IMR-90 (cell line): ENCODE measurements at regions not wholly inside any gene's neighbourhood (a gene's known extent, or its start where the extent isn't known, plus 50 kb on each side); places are given as distances from the start of the nearest gene placed in this dataset.

Experiments used
- ATAC-seq: fragments of 200-7000 bp; cut with Tn5 transposase; 2 replicates; pipeline ENCODE4 v1.9.1; 2020; ENCODE audit warnings: low read depth, mild to moderate bottlenecking, moderate library complexity
- BruUV-seq: library from RNA; stranded (reverse); fragments of 400-500 nt; replicated peaks from 2 replicates; lab custom pipeline; 2021; lab: Mats Ljungman, UMichigan
- CTCF ChIA-PET: fragments of 300-600 bp; formaldehyde crosslinking; extraction: SDS; loops from one replicate; lab custom pipeline; 2021; ENCODE audit warnings: antibody characterized with exemption; lab: Yijun Ruan, JAX
- POLR2A ChIA-PET: fragments of 300-600 bp; sonication (Branson Sonifier 250); formaldehyde crosslinking; loops from one replicate; lab custom pipeline; 2022; ENCODE audit warnings: antibody characterized with exemption; ENCODE audit not compliant: unreplicated experiment; lab: Charles Lee
- DNase-seq: peaks from one replicate; pipeline ENCODE4 v3.0.0; 2013
- H2AFZ ChIP-seq: replicated peaks from 2 replicates; pipeline ENCODE3; 2013; ENCODE audit warnings: low read length, mild to moderate bottlenecking; ENCODE audit not compliant: poor library complexity
- H2AK5ac ChIP-seq: 2 replicates; pipeline ENCODE4 v1.6.1; 2013; ENCODE audit warnings: low read depth, low read length, inconsistent platforms
- H2AK9ac ChIP-seq: replicated peaks from 2 replicates; pipeline ENCODE3; 2013; ENCODE audit warnings: mild to moderate bottlenecking, low read depth, low read length, moderate library complexity; ENCODE audit not compliant: poor library complexity
- H2BK120ac ChIP-seq: 2 replicates; pipeline ENCODE4 v1.6.1; 2013; ENCODE audit warnings: low read depth, low read length, inconsistent platforms
- H2BK15ac ChIP-seq: 3 replicates; pipeline ENCODE4 v1.6.1; 2013; ENCODE audit warnings: low read depth, low read length, inconsistent platforms
- H2BK20ac ChIP-seq: 2 replicates; pipeline ENCODE4 v1.6.1; 2013; ENCODE audit warnings: low read depth, mild to moderate bottlenecking, inconsistent platforms, low read length, moderate library complexity
- H2BK5ac ChIP-seq: 2 replicates; pipeline ENCODE4 v1.6.1; 2013; ENCODE audit warnings: mild to moderate bottlenecking, low read depth, low read length, inconsistent platforms; ENCODE audit not compliant: poor library complexity, severe bottlenecking
- H3K14ac ChIP-seq: replicated peaks from 2 replicates; pipeline ENCODE4 v1.6.1; 2013; ENCODE audit warnings: low read depth, low read length, inconsistent platforms
- H3K18ac ChIP-seq: 2 replicates; pipeline ENCODE4 v1.6.1; 2013; ENCODE audit warnings: low read depth, low read length, control low read depth
- H3K23ac ChIP-seq: 2 replicates; pipeline ENCODE4 v1.6.1; 2013; ENCODE audit warnings: low read depth, low read length, inconsistent platforms
- H3K27ac ChIP-seq: 2 replicates; pipeline ENCODE4 v1.5.1; 2013; ENCODE audit warnings: mild to moderate bottlenecking, control low read depth, low read length; ENCODE audit not compliant: insufficient read depth
- H3K27me3 ChIP-seq: 2 replicates; pipeline ENCODE4 v1.6.1; 2013; ENCODE audit warnings: low read length; ENCODE audit not compliant: control insufficient read depth, insufficient read depth
- H3K36me3 ChIP-seq: 2 replicates; pipeline ENCODE4 v1.6.1; 2013; ENCODE audit warnings: low read length, mixed read lengths; ENCODE audit not compliant: control insufficient read depth, insufficient read depth
- H3K4ac ChIP-seq: 2 replicates; pipeline ENCODE4 v1.6.1; 2013; ENCODE audit warnings: low read depth, low read length, inconsistent platforms
- H3K4me1 ChIP-seq: 2 replicates; pipeline ENCODE4 v1.6.1; 2013; ENCODE audit warnings: low read length, mixed read lengths; ENCODE audit not compliant: control insufficient read depth, insufficient read depth
- H3K4me2 ChIP-seq: 2 replicates; pipeline ENCODE4 v1.6.1; 2013; ENCODE audit warnings: low read depth, mild to moderate bottlenecking, control low read depth, low read length, moderate library complexity
- H3K4me3 ChIP-seq: 2 replicates; pipeline ENCODE4 v1.5.1; 2013; ENCODE audit warnings: low read depth, mild to moderate bottlenecking, control low read depth, low read length, moderate library complexity; ENCODE audit not compliant: insufficient read depth
- H3K56ac ChIP-seq: 2 replicates; pipeline ENCODE4 v1.6.1; 2013; ENCODE audit warnings: low read length, inconsistent platforms; ENCODE audit not compliant: insufficient read depth; ENCODE audit errors: extremely low read depth
- H3K79me1 ChIP-seq, 2 experiments: 2 replicates each; pipeline ENCODE4 v1.6.1; 2013; ENCODE audit warnings: low read length in 2 of 2, inconsistent platforms in 1 of 2, low read depth in 1 of 2
- H3K9ac ChIP-seq: 2 replicates; pipeline ENCODE4 v1.6.1; 2013; ENCODE audit warnings: low read depth, low read length, control low read depth
- H3K9me1 ChIP-seq: 2 replicates; pipeline ENCODE4 v1.6.1; 2013; ENCODE audit warnings: low read length, inconsistent platforms; ENCODE audit not compliant: insufficient read depth
- H3K9me3 ChIP-seq: 2 replicates; pipeline ENCODE4 v1.6.1; 2013; ENCODE audit warnings: low read length; ENCODE audit not compliant: control insufficient read depth, insufficient read depth
- H4K20me1 ChIP-seq: 2 replicates; pipeline ENCODE4 v1.6.1; 2013; ENCODE audit warnings: low read length, inconsistent platforms; ENCODE audit not compliant: insufficient read depth
- H4K5ac ChIP-seq: 2 replicates; pipeline ENCODE4 v1.6.1; 2013; ENCODE audit warnings: mild to moderate bottlenecking, low read depth, low read length, control low read depth
- H4K8ac ChIP-seq, 2 experiments: 2 replicates each; pipeline ENCODE4 v1.6.1; 2013; ENCODE audit warnings: low read depth in 2 of 2, low read length in 2 of 2, control low read depth in 1 of 2, inconsistent platforms in 1 of 2
- H4K91ac ChIP-seq: 2 replicates; pipeline ENCODE4 v1.6.1; 2013; ENCODE audit warnings: low read depth, low read length, inconsistent platforms; ENCODE audit not compliant: insufficient read depth
- FOS ChIP-seq: fragments of 150-350 bp; IDR thresholded peaks from 2 replicates; pipeline ENCODE4 v1.6.1; 2016; ENCODE audit warnings: low read depth, low read length
- NFE2L2 ChIP-seq: fragments of 150-350 bp; IDR thresholded peaks from 2 replicates; pipeline ENCODE4 v1.6.1; 2016; ENCODE audit warnings: low read depth, mild to moderate bottlenecking, low read length
- POLR2A ChIP-seq: IDR thresholded peaks from 2 replicates; pipeline ENCODE4 v1.6.1; 2012; ENCODE audit warnings: mild to moderate bottlenecking, low read depth, low read length
- WGBS, 2 experiments: methylation state at CpG; one replicate each; pipeline versions ENCODE4 v1.1.5 to v1.1.7; 2013; ENCODE audit warnings: missing lambda C conversion rate in 2 of 2; ENCODE audit not compliant: insufficient read length in 1 of 2; ENCODE audit errors: extremely low coverage in 2 of 2; 5-methylcytosine and 5-hydroxymethylcytosine counted together
- dilution Hi-C: fragments of 300-500 bp; cut with HindIII; formaldehyde crosslinking; loops from one replicate; pipeline ENCODE4 v1.14.3; 2018; ENCODE audit warnings: low sequenced_read_pairs; ENCODE audit not compliant: unreplicated experiment
- in situ Hi-C: fragments of 300-500 bp; cut with MboI; formaldehyde crosslinking; loops from 3 replicates; pipeline ENCODE4 v1.14.3; 2019; ENCODE audit warnings: low sequenced_read_pairs, inconsistent platforms, mixed read lengths
- intact Hi-C: fragments of 100-400 bp; cut with micrococcal nuclease; formaldehyde crosslinking; loops from 2 replicates; pipeline ENCODE4 v1.10.0; 2022

DNA sequence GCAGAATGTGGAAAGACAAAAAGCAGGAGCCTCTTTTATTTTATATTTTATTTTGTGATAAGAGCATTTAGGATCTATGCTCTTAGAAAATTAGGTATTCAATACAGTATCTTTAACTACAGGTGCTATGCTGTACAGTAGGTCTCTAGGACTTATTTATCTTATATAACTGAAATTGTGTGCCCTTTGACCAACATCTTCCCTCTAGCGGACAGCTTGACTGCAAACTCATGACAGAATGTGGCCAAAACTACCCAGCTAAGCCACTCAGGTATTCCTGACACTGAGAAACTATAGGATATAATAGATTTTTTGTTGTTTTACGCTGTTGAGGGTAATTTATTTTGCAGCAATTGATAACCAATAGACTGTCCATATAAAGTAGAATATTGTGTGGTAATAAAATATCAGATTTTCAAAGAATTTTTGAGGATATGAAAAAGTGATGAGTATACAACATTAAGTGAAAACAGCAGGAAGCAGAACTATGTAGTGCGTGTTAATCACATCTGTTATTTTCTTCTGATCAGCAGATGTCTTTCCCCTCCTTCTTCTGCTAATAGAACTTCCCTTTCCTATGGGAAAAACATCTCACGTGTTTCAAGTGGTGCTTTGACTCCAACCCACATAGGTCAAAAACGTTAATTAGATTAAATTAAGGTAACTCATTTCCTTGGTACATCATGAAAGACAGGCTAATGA is 69.9 kb upstream of the SELENOP start:
- no peak overlapping the region for H3K14ac ChIP-seq
- in situ Hi-C loops: no loop called here

More for the DNA sequence above, 69.9 kb upstream of the SELENOP start:
- H3K4me1 ChIP-seq: no peaks in the 10 kb centered on the region
- DNase-seq: no peak
- no peak overlapping the region for H4K5ac ChIP-seq
- H2BK5ac ChIP-seq: no peak overlapping the region
- no peak overlapping the region for H3K4ac ChIP-seq
- intact Hi-C loops: loop anchor here (10.0 kb wide), 1 partner anchor 117 kb away; no protein-coding TSS in a partner anchor
- dilution Hi-C loops: no loop called here
- WGBS, 2 experiments: no CpG with 5 or more reads among the region's 5 CpGs
- H2AK5ac ChIP-seq: no peak overlapping the region
- no peak overlapping the region for H3K9ac ChIP-seq
- no peak overlapping the region for H3K4me3 ChIP-seq
- ATAC-seq: no peak
- H3K18ac ChIP-seq: no peak overlapping the region
- CTCF ChIA-PET: interaction anchor here (0.6 to 1.2 kb wide), 2 partner anchors 8 to 9 kb away, joined by 3 to 4 read pairs; no protein-coding TSS in a partner anchor
- POLR2A ChIA-PET: no interaction called here
- no peak overlapping the region for H2AFZ ChIP-seq
- H3K23ac ChIP-seq: no peak overlapping the region
- H4K20me1 ChIP-seq: no peaks in the 10 kb centered on the region
- no peak overlapping the region for H2BK20ac ChIP-seq
- H3K9me3 ChIP-seq: no peaks in the 10 kb centered on the region
- no peak overlapping the region for H3K27ac ChIP-seq
- no peak overlapping the region for H2AK9ac ChIP-seq
- no peaks in the 10 kb centered on the region for H3K9me1 ChIP-seq
- TF ChIP-seq FOS: no peak
- no peak for TF ChIP-seq NFE2L2
- no peak for TF ChIP-seq POLR2A
- H3K56ac ChIP-seq: no peak overlapping the region
- H3K79me1 ChIP-seq: no peaks in the 10 kb centered on the region
- no peak overlapping the region for H2BK15ac ChIP-seq
- BruUV-seq: no TSS peak
- no peak overlapping the region for H4K91ac ChIP-seq
- H4K8ac ChIP-seq: no peak overlapping the region
- H3K27me3 ChIP-seq: peaks cover 6% of the 10 kb centered on the region
- no peak overlapping the region for H3K4me2 ChIP-seq
- H3K36me3 ChIP-seq: no peaks in the 10 kb centered on the region
- H2BK120ac ChIP-seq: no peak overlapping the region
